ENCODE measurements at regions not wholly inside any gene's neighbourhood (a gene's known extent, or its start where the extent isn't known, plus 50 kb on each side); places are given as distances from the start of the nearest gene placed in this dataset.

GRCh38 chr10:9786576-9786975, 1231.1 kb upstream of the CELF2 start:
- Histone ChIP-seq H3K27me3 (ENCODE audit: insufficient read depth, poor library complexity, severe bottlenecking) (no peaks in the 10 kb centered on the region), H3K27ac (ENCODE audit: poor library complexity, severe bottlenecking) (peak overlapping the region; percentile 81), H3K36me3 (ENCODE audit: low read depth) (no peaks in the 10 kb centered on the region), H3K4me1 (ENCODE audit: insufficient read depth, poor library complexity, severe bottlenecking) (peaks cover 16% of the 10 kb centered on the region), H3K4me3 (ENCODE audit: severe bottlenecking) (no peak overlapping the region), H3K9me3 (ENCODE audit: severe bottlenecking) (no peaks in the 10 kb centered on the region)
- DNase-seq (ENCODE audit: low spot score) (no peak), ATAC-seq (ENCODE audit: low read depth) (peak; percentile 98)
- TF ChIP-seq CTCF (IDR thresholded peaks at IDR 0.05; ENCODE audit: poor library complexity, severe bottlenecking): no peak

- Histone ChIP-seq H3K9me3 (ENCODE audit: severe bottlenecking) (no peaks in the 10 kb centered on the region), H3K4me1 (ENCODE audit: insufficient read depth, poor library complexity, severe bottlenecking) (peaks cover 26% of the 10 kb centered on the region), H3K4me3 (ENCODE audit: severe bottlenecking) (no peak overlapping the region), H3K36me3 (ENCODE audit: low read depth) (no peaks in the 10 kb centered on the region), H3K27ac (ENCODE audit: poor library complexity, severe bottlenecking) (no peak overlapping the region), H3K27me3 (ENCODE audit: insufficient read depth, poor library complexity, severe bottlenecking) (no peaks in the 10 kb centered on the region)
- ATAC-seq (ENCODE audit: low read depth) (no peak), DNase-seq (ENCODE audit: low spot score) (no peak)
- no peak for TF ChIP-seq CTCF (IDR thresholded peaks at IDR 0.05; ENCODE audit: poor library complexity, severe bottlenecking)
These were observed 1227.7 kb upstream of the CELF2 start for GRCh38 chr10:9789996-9790395.

GRCh38 chr10:9792181-9792580, 1225.5 kb upstream of the CELF2 start:
- ATAC-seq (ENCODE audit: low read depth) (peak; percentile 97), DNase-seq (ENCODE audit: low spot score) (no peak)
- Histone ChIP-seq H3K36me3 (ENCODE audit: low read depth) (no peaks in the 10 kb centered on the region), H3K9me3 (ENCODE audit: severe bottlenecking) (no peaks in the 10 kb centered on the region), H3K27ac (ENCODE audit: poor library complexity, severe bottlenecking) (no peak overlapping the region), H3K4me3 (ENCODE audit: severe bottlenecking) (no peak overlapping the region), H3K27me3 (ENCODE audit: insufficient read depth, poor library complexity, severe bottlenecking) (no peaks in the 10 kb centered on the region), H3K4me1 (ENCODE audit: insufficient read depth, poor library complexity, severe bottlenecking) (peaks cover 10% of the 10 kb centered on the region)
- no peak for TF ChIP-seq CTCF (IDR thresholded peaks at IDR 0.05; ENCODE audit: poor library complexity, severe bottlenecking)

GRCh38 chr10:9796564-9796963, 1221.1 kb upstream of the CELF2 start:
- Histone ChIP-seq H3K4me1 (ENCODE audit: insufficient read depth, poor library complexity, severe bottlenecking) (peaks cover 10% of the 10 kb centered on the region), H3K27me3 (ENCODE audit: insufficient read depth, poor library complexity, severe bottlenecking) (no peaks in the 10 kb centered on the region), H3K4me3 (ENCODE audit: severe bottlenecking) (no peak overlapping the region), H3K27ac (ENCODE audit: poor library complexity, severe bottlenecking) (no peak overlapping the region), H3K36me3 (ENCODE audit: low read depth) (no peaks in the 10 kb centered on the region), H3K9me3 (ENCODE audit: severe bottlenecking) (no peaks in the 10 kb centered on the region)
- DNase-seq (ENCODE audit: low spot score) (no peak), ATAC-seq (ENCODE audit: low read depth) (no peak)
- no peak for TF ChIP-seq CTCF (IDR thresholded peaks at IDR 0.05; ENCODE audit: poor library complexity, severe bottlenecking)

GRCh38 chr10:9800011-9800410, 1217.7 kb upstream of the CELF2 start:
- Histone ChIP-seq H3K27ac (ENCODE audit: poor library complexity, severe bottlenecking) (no peak overlapping the region), H3K36me3 (ENCODE audit: low read depth) (no peaks in the 10 kb centered on the region), H3K4me3 (ENCODE audit: severe bottlenecking) (no peak overlapping the region), H3K9me3 (ENCODE audit: severe bottlenecking) (no peaks in the 10 kb centered on the region), H3K4me1 (ENCODE audit: insufficient read depth, poor library complexity, severe bottlenecking) (no peaks in the 10 kb centered on the region), H3K27me3 (ENCODE audit: insufficient read depth, poor library complexity, severe bottlenecking) (no peaks in the 10 kb centered on the region)
- ATAC-seq (ENCODE audit: low read depth) (no peak), DNase-seq (ENCODE audit: low spot score) (no peak)
- TF ChIP-seq CTCF (IDR thresholded peaks at IDR 0.05; ENCODE audit: poor library complexity, severe bottlenecking): no peak

Data from RWPE2 (cell line).